Esophagus muscularis mucosa (tissue), 4 donors: ENCODE measurements at regions not wholly inside any gene's neighbourhood (a gene's known extent, or its start where the extent isn't known, plus 50 kb on each side); places are given as distances from the start of the nearest gene placed in this dataset.

ENCODE experiments used
- EP300 ChIP-seq: sonication (generic); formaldehyde crosslinking; IDR thresholded peaks from one replicate; pipeline ENCODE4 v1.6.1; 2017; ENCODE audit warnings: antibody characterized with exemption
- POLR2A ChIP-seq: fragments of 450-650 bp; IDR thresholded peaks from one replicate; pipeline ENCODE4 v1.6.1; 2017; ENCODE audit warnings: antibody characterized with exemption, moderate library complexity, mild to moderate bottlenecking, low read depth
- POLR2AphosphoS5 ChIP-seq, 2 donors: sonication (generic); formaldehyde crosslinking; IDR thresholded peaks; one replicate each; pipeline ENCODE4 v1.6.1; 2017; ENCODE audit warnings: antibody characterized with exemption in 2 of 2
- TF ChIP-seq, protein P1 (sequence below), 3 experiments: fragments of 200-600 bp in 2 of 3; fragments of 450-650 bp in 1 of 3; sonication (generic) in 2 of 3; IDR thresholded peaks; one replicate each; pipeline ENCODE4 v1.5.1; 2017 to 2019; ENCODE audit warnings: antibody characterized with exemption in 3 of 3, mild to moderate bottlenecking in 2 of 3, moderate library complexity in 1 of 3

DNA sequence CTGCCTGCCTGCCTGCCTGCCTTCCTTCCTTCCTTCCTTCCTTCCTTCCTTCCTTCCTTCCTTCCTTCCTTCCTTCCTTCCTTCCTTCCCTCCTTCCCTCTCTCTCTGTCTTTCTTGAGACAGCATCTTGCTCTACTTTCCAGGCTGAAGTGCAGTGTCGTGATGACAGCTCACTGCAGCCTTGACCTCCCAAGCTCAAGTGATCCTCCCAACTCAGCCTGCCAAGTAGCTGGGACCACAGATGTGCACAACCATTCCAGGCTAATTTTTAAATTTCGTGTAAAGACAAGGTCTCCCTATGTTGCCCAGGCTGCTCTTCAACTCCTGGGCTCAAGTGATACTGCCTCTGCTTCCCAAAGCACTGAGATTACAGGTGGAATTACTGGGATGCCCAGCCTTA, 328.2 kb upstream of the SORL1-AS1 start:
- TF ChIP-seq, protein P1, sequence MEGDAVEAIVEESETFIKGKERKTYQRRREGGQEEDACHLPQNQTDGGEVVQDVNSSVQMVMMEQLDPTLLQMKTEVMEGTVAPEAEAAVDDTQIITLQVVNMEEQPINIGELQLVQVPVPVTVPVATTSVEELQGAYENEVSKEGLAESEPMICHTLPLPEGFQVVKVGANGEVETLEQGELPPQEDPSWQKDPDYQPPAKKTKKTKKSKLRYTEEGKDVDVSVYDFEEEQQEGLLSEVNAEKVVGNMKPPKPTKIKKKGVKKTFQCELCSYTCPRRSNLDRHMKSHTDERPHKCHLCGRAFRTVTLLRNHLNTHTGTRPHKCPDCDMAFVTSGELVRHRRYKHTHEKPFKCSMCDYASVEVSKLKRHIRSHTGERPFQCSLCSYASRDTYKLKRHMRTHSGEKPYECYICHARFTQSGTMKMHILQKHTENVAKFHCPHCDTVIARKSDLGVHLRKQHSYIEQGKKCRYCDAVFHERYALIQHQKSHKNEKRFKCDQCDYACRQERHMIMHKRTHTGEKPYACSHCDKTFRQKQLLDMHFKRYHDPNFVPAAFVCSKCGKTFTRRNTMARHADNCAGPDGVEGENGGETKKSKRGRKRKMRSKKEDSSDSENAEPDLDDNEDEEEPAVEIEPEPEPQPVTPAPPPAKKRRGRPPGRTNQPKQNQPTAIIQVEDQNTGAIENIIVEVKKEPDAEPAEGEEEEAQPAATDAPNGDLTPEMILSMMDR (IDR thresholded peaks at IDR 0.05): no peak
- TF ChIP-seq POLR2AphosphoS5 (IDR thresholded peaks at IDR 0.05) (no peak), EP300 (no peak), POLR2A (no peak)
